DLD1 (cell line): ENCODE measurements at regions not wholly inside any gene's neighbourhood (a gene's known extent, or its start where the extent isn't known, plus 50 kb on each side); places are given as distances from the start of the nearest gene placed in this dataset.

Experiments
- in situ Hi-C: cut with HindIII; loops from 2 replicates; pipeline ENCODE4 v1.10.0; 2017; ENCODE audit warnings: low sequenced_read_pairs

GRCh38 chr1:54497338-54497737 lies 50.7 kb upstream of the ACOT11 start:
- in situ Hi-C loops, result no loop called here

DNA sequence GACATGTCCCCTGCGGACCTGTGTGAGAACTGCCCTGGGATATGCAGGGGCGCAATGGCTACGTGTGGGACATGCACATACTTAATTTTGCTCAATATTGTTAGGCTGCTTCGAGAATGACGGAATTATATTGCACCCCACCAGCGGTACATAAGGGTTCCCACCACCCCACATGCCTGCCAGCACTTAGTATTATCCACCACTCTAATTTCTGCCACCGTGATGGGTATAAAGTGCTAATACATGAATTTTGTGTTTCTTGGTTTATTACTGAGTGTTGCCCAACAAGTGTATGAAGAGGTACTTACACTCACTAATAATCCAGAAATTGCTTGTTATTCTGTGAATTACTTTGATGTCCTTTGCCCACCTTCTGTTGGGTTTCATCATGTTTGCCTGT lies 52.1 kb upstream of the ACOT11 start:
- in situ Hi-C loops, result no loop called here

- in situ Hi-C loops, result no loop called here
These were observed 54.4 kb upstream of the ACOT11 start for GRCh38 chr1:54493608-54494007.

- in situ Hi-C loops, result no loop called here
These were observed 57.4 kb upstream of the ACOT11 start for GRCh38 chr1:54490361-54491248.

- in situ Hi-C loops, result no loop called here
These were observed 58.3 kb upstream of the ACOT11 start for GRCh38 chr1:54489627-54490250.

- in situ Hi-C loops, result no loop called here
These were observed 59.0 kb upstream of the ACOT11 start for GRCh38 chr1:54488779-54489626.

DNA sequence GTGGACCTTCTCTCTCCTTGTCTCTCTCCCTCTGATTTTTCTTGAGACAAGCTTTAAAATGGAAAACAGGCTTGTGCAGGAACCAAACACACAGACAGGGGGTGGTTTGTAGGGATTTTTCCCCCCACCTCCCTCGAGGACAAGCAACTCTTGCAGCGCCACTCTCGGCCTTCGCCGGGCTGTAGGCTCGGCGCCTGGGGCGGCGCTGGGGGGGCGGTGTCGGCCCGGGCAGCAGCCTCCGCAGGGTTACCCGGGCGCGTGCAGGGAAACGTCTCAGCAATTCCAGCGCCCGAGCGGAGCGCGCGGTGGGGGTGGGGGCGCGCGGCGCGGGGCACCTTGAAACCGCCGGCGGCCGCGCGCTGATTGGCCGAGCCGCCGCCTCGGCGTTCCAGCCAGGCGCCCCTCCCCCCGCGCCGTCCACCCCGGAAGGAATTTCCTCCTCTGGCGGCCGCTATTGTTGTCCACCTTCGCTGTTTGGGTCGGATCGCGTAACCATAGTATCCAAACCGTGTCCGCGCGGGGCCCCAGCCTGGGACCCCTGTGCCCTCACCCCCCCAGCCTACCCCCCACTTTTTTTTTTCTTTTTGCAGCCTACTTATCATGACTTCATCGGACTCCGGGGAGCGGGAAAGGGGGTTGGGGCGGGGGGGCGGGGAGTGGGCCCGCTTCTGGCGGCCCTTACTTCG lies 59.8 kb upstream of the ACOT11 start:
- in situ Hi-C loops, result no loop called here

GRCh38 chr1:54487571-54488050 lies 60.4 kb upstream of the ACOT11 start:
- in situ Hi-C loops, result no loop called here

DNA sequence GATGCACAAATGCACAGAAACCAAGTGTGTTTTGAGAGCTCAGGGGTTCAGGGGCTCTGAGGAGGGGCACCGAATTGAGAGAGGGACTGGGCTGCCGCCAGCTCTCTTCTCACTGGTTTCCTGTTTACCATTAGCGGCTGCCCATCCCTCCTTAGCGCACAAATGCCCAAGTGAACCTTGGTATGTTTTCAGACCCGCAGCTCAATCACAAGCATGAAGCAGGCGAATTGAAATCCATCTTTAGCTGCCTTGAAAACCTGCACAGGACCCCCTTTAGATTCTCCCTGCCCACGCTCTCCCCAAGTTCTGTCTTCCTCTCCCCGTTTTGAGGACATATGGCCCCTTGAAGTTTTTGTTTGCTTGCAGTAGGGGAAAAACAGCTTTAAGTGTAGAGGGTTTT lies 61.1 kb upstream of the ACOT11 start:
- in situ Hi-C loops, result no loop called here

- in situ Hi-C loops, result no loop called here
These were observed 62.6 kb upstream of the ACOT11 start for GRCh38 chr1:54485416-54485815.

DNA sequence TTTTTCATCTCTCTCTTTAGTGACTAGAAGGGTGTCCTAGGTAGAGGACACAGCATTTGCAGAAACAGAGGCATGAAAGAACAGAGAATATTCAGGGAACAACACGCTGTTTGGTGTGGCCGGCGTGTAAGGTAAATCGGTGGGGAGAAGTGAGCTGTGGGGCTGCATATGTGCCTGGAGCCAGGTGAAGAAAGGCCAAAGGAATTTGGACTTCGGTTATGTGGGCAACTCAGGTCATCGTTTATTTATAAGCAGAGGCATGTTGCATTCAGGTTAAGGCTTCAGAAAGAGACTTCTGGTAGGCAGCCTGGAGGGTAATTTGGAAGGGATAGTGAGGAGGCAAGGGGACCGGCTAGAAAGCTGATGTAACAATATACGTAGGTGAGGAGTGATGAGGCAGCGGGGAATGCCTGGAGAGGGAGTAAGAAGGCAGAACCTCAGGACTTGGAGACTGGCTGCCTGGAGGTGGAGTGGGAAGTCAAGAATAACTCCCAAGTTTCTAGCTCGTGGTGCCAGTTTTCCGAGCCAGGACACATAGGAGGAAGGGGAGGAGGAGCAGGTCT lies 64.1 kb upstream of the ACOT11 start:
- in situ Hi-C loops, result loop anchor here (5.0 kb wide), 1 partner anchor 97 kb away; no protein-coding TSS in a partner anchor

DNA sequence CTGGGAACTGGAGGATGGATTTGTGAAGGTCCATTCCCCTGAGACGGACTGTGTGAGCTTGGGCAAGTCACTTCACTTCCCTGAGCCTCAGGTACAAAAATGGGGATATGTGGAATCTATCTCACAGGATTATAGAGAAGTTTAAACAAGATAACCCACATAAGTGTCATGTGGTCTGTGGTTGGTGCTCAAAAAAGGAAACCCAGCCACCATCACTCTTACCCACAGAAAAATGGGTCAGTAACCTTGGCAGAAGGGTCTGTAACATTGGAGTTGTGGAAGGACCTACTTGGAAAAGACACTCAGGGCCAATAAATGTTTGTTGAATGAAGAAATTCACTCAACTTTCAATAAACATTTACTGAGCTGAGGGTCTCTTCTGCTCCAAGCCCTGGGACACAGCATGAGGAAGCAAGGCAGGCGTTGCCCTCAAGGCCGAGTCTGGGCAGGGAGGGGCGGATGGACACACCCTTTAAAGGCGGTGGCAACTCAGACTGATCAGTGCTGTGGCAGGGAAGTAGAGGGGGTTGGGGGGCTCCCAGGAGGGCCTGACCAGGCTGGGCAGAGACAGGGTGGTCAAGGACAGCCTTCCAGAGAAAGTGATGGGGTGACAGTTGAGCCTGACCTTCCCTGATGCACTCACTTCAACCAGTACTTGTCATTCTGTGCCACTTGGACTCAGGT lies 66.7 kb upstream of the ACOT11 start:
- in situ Hi-C loops, result loop anchor here (5.0 kb wide), 1 partner anchor 94 kb away; no protein-coding TSS in a partner anchor

DNA sequence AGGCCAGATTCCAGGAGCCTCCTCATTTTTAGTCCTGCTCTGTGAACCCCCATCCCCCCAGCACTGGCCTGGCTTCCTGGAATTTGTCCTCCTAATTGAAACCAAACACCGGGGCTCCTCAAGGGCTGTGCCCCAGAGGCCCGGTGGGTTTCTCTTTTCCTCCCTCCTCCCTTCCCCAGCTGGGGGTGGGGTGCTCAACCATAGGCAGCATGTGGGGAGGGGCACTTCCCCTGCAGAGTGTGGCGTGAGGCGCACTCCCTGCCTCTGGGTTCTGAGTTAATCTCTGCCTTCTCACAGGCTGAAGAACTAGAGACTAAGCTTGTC lies 67.5 kb upstream of the ACOT11 start:
- in situ Hi-C loops, result loop anchor here (5.0 kb wide), 1 partner anchor 93 kb away; no protein-coding TSS in a partner anchor

- in situ Hi-C loops, result loop anchor here (5.0 kb wide), 1 partner anchor 93 kb away; no protein-coding TSS in a partner anchor
These were observed 68.0 kb upstream of the ACOT11 start for GRCh38 chr1:54479841-54480524.

- in situ Hi-C loops, result no loop called here
These were observed 68.8 kb upstream of the ACOT11 start for GRCh38 chr1:54479251-54479650.

DNA sequence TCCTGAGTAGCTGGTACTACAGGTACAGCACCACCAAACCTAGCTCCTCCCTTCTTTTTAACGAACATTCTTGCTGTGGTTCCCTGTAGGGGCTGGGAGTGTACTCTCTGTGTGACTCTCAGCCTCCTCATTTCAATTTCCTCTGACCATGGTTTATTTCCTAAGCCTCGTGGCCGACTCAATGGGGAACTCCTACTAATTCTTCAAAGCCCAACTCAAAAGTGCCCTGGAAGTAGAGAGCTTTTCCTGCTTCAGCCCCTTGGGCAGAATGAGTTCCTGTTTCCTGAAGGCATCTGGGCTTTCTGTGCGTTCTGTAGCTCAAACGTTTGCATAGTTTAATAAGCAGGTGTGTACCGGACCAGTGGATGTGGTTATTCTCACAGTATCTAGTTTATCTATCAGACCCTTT lies 70.9 kb upstream of the ACOT11 start:
- in situ Hi-C loops, result no loop called here

DNA sequence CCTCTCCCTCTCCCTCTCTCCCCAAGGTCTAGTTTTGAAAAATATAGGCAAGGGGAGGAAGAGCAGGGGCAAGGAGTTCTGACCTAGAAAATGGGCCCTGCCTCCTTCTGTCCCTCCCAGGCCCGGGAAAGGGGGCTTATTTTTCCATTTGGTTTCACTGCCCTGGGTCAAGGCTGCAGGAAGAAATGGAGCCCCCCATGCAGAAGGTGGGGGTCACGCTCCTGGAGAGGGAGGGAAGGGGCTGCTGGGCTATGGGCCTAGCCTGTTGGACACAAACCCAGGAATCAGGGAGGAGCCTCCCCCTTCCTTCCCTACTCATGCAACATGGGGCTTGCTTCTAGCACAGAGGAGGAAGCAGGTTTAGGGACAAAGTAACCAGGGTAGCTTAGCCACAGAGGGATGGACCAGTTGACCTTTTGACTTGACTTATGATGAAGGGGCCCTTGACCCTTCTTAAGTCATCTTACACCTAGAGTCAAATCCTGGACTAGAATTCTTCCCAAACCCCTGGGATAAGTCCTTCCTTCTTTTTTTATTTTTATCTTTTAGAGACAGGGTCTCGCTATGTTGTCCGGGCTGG lies 70.4 kb upstream of the SSBP3 start:
- in situ Hi-C loops, result no loop called here

DNA sequence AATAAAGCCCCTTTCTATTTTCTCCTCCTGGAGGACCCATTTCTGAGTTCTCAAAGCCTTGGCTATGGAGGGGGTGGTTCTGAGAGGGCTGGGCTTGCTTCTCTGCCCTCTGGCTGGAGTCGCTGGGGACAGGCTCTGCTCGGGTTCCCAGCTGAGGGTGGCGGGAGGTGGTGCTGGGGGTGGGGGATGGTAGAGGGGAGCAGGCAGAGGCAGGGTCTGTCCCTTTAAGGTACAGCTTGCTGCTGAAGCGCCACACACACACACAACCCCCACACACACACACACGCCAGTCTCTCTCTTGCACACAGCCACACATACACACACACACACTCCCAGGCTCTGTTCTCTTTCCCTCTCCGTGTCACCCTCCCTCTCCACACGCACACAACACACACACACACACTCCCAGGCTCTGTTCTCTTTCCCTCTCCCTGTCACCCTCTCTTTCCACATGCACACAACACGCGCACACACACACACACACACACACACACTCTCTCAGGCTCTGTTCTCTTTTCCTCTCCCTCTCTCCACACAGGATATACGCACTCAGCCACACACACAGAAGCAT lies 69.8 kb upstream of the SSBP3 start:
- in situ Hi-C loops, result no loop called here
